H9 (cell line): ENCODE measurements at regions not wholly inside any gene's neighbourhood (a gene's known extent, or its start where the extent isn't known, plus 50 kb on each side); places are given as distances from the start of the nearest gene placed in this dataset.

Experiments used
- DNase-seq: peaks from one replicate; pipeline ENCODE4 v3.0.0-alpha.2; 2017
- H2AFZ ChIP-seq: one replicate; pipeline ENCODE4 v1.6.1; 2013; ENCODE audit warnings: mild to moderate bottlenecking, low read length, control low read depth, moderate library complexity
- H2AK5ac ChIP-seq: 2 replicates; pipeline ENCODE4 v1.6.1; 2013; ENCODE audit warnings: low read length, control low read depth, mixed read lengths; ENCODE audit not compliant: insufficient read length
- H2BK120ac ChIP-seq: one replicate; pipeline ENCODE4 v1.6.1; 2013; ENCODE audit warnings: low read depth, mild to moderate bottlenecking, low read length, control low read depth, inconsistent platforms; ENCODE audit not compliant: poor library complexity, severe bottlenecking
- H2BK12ac ChIP-seq: 2 replicates; pipeline ENCODE4 v1.6.1; 2013; ENCODE audit warnings: low read length, control low read depth, mixed read lengths, low read depth; ENCODE audit not compliant: insufficient read length
- H2BK15ac ChIP-seq: 2 replicates; pipeline ENCODE4 v1.6.1; 2013; ENCODE audit warnings: low read depth, low read length, control low read depth
- H2BK20ac ChIP-seq: one replicate; pipeline ENCODE4 v1.6.1; 2013; ENCODE audit warnings: low read depth, mild to moderate bottlenecking, low read length, control low read depth, inconsistent platforms; ENCODE audit not compliant: poor library complexity, severe bottlenecking
- H2BK5ac ChIP-seq: 2 replicates; pipeline ENCODE4 v1.6.1; 2013; ENCODE audit warnings: low read length, control low read depth, mixed read lengths; ENCODE audit not compliant: insufficient read length
- H3K14ac ChIP-seq: 2 replicates; pipeline ENCODE4 v1.6.1; 2013; ENCODE audit warnings: low read length, control low read depth; ENCODE audit not compliant: insufficient read depth
- H3K18ac ChIP-seq: 2 replicates; pipeline ENCODE4 v1.6.1; 2013; ENCODE audit warnings: low read depth, mild to moderate bottlenecking, mixed read lengths, low read length, control low read depth; ENCODE audit not compliant: insufficient read length
- H3K23ac ChIP-seq: 2 replicates; pipeline ENCODE4 v1.6.1; 2013; ENCODE audit warnings: low read length, control low read depth, mixed read lengths, low read depth; ENCODE audit not compliant: insufficient read length
- H3K23me2 ChIP-seq: 2 replicates; pipeline ENCODE4 v1.6.1; 2013; ENCODE audit warnings: low read depth, mild to moderate bottlenecking, mixed read lengths, low read length, control low read depth; ENCODE audit not compliant: insufficient read length, poor library complexity, severe bottlenecking
- H3K27ac ChIP-seq: 2 replicates; pipeline ENCODE4 v1.5.1; 2013; ENCODE audit warnings: low read length, control low read depth, mixed read lengths, low read depth; ENCODE audit not compliant: insufficient read length
- H3K27me3 ChIP-seq: 2 replicates; pipeline ENCODE4 v1.6.1; 2013; ENCODE audit warnings: low read length, control low read depth, inconsistent platforms; ENCODE audit not compliant: insufficient read depth
- H3K4ac ChIP-seq: 2 replicates; pipeline ENCODE4 v1.6.1; 2013; ENCODE audit warnings: low read depth, mild to moderate bottlenecking, control low read depth, inconsistent platforms, low read length, moderate library complexity
- H3K4me1 ChIP-seq: 2 replicates; pipeline ENCODE4 v1.6.1; 2013; ENCODE audit warnings: low read length, control low read depth, inconsistent platforms; ENCODE audit not compliant: insufficient read depth
- H3K4me2 ChIP-seq: 2 replicates; pipeline ENCODE4 v1.6.1; 2013; ENCODE audit warnings: low read length, control low read depth, mixed read lengths; ENCODE audit not compliant: insufficient read length, insufficient read depth
- H3K56ac ChIP-seq: 2 replicates; pipeline ENCODE4 v1.6.1; 2013; ENCODE audit warnings: low read depth, mild to moderate bottlenecking, mixed read lengths, low read length, control low read depth; ENCODE audit not compliant: insufficient read length
- H3K79me1 ChIP-seq: 2 replicates; pipeline ENCODE4 v1.6.1; 2013; ENCODE audit warnings: low read depth, mild to moderate bottlenecking, moderate library complexity, low read length, control low read depth, inconsistent platforms; ENCODE audit not compliant: insufficient read depth, poor library complexity, severe bottlenecking
- H3K79me2 ChIP-seq: 2 replicates; pipeline ENCODE4 v1.6.1; 2013; ENCODE audit warnings: low read length, control low read depth, inconsistent platforms; ENCODE audit not compliant: insufficient read depth
- H3K9ac ChIP-seq: 2 replicates; pipeline ENCODE4 v1.6.1; 2013; ENCODE audit warnings: low read length, control low read depth, mixed read lengths; ENCODE audit not compliant: insufficient read length; ENCODE audit errors: extremely low read depth
- H3K9me3 ChIP-seq: one replicate; pipeline ENCODE4 v1.6.1; 2013; ENCODE audit warnings: low read depth, low read length, inconsistent platforms; ENCODE audit not compliant: control insufficient read depth
- H3T11ph ChIP-seq: one replicate; pipeline ENCODE4 v1.6.1; 2013; ENCODE audit warnings: mild to moderate bottlenecking, low read length, control low read depth, inconsistent platforms
- H4K20me1 ChIP-seq: one replicate; pipeline ENCODE4 v1.6.1; 2013; ENCODE audit not compliant: control insufficient read depth, insufficient read length, insufficient read depth
- H4K5ac ChIP-seq: 2 replicates; pipeline ENCODE4 v1.6.1; 2013; ENCODE audit warnings: low read depth, mild to moderate bottlenecking, mixed read lengths, low read length, control low read depth; ENCODE audit not compliant: insufficient read length
- H4K8ac ChIP-seq: replicated peaks from 2 replicates; pipeline ENCODE4 v1.6.1; 2013; ENCODE audit warnings: low read length, control low read depth, mixed read lengths, low read depth; ENCODE audit not compliant: insufficient read length
- H4K91ac ChIP-seq: 2 replicates; pipeline ENCODE4 v1.6.1; 2013; ENCODE audit warnings: low read depth, mild to moderate bottlenecking, moderate library complexity, mixed read lengths, low read length, control low read depth; ENCODE audit not compliant: insufficient read length
- H3K27ac Mint-ChIP-seq, 3 experiments: 2 replicates in 2 of 3; 3 replicates in 1 of 3; pipeline ENCODE4 v1.8.0; 2020 to 2021; ENCODE audit warnings: mixed read lengths in 3 of 3, mild to moderate bottlenecking in 1 of 3, moderate library complexity in 1 of 3
- H3K27me3 Mint-ChIP-seq: 2 replicates; pipeline ENCODE4 v1.8.0; 2021; ENCODE audit warnings: low read depth, mild to moderate bottlenecking, moderate library complexity, mixed read lengths
- H3K36me3 Mint-ChIP-seq, 3 experiments: 2 replicates in 2 of 3; 3 replicates in 1 of 3; pipeline ENCODE4 v1.8.0; 2020 to 2021; ENCODE audit warnings: low read depth in 3 of 3, mixed read lengths in 3 of 3; ENCODE audit not compliant: insufficient read depth in 1 of 3
- H3K4me1 Mint-ChIP-seq, 2 experiments: 2 replicates each; pipeline ENCODE4 v1.8.0; 2020; ENCODE audit warnings: mixed read lengths in 2 of 2
- H3K4me3 Mint-ChIP-seq, 2 experiments: 2 replicates in 1 of 2; 3 replicates in 1 of 2; pipeline ENCODE4 v1.8.0; 2020 to 2021; ENCODE audit warnings: mild to moderate bottlenecking in 2 of 2, mixed read lengths in 2 of 2, moderate library complexity in 1 of 2
- H3K9me3 Mint-ChIP-seq, 2 experiments: 2 replicates in 1 of 2; 3 replicates in 1 of 2; pipeline ENCODE4 v1.8.0; 2020; ENCODE audit warnings: mild to moderate bottlenecking in 2 of 2, mixed read lengths in 2 of 2, moderate library complexity in 1 of 2
- CTCF ChIP-seq: fragments of 200-600 bp; sonication (generic); conservative IDR thresholded peaks from 3 replicates; pipeline ENCODE4 v1.8.0; 2021; ENCODE audit warnings: antibody characterized with exemption, mild to moderate bottlenecking
- WGBS: extraction: QIAGEN DNeasy Blood & Tissue Kit; methylation state at CpG from one replicate; pipeline ENCODE4 v1.1.7; 2013; ENCODE audit warnings: missing lambda C conversion rate, low lambda C conversion rate, mixed read lengths; ENCODE audit not compliant: insufficient read length; ENCODE audit errors: extremely low coverage; 5-methylcytosine and 5-hydroxymethylcytosine counted together

- Histone ChIP-seq H3K23me2 (no peaks in the 10 kb centered on the region), H3K9ac (no peak overlapping the region), H2AFZ (no peak overlapping the region), H3K14ac (no peak overlapping the region), H3K27me3 (no peaks in the 10 kb centered on the region), H3T11ph (no peak overlapping the region), H3K23ac (no peak overlapping the region), H2AK5ac (no peak overlapping the region), H2BK15ac (no peak overlapping the region), H2BK5ac (no peak overlapping the region), H4K91ac (no peak overlapping the region), H3K79me2 (peaks cover 11% of the 10 kb centered on the region; the same call in 1 of the 2 replicates), H3K4me2 (no peak overlapping the region), H3K4me1 (peaks cover 8% of the 10 kb centered on the region; the same call in 1 of the 2 replicates), H3K9me3 (no peaks in the 10 kb centered on the region), H4K20me1 (no peaks in the 10 kb centered on the region), H2BK120ac (no peak overlapping the region), H2BK12ac (no peak overlapping the region), H3K79me1 (peaks cover 7% of the 10 kb centered on the region), H3K4ac (no peak overlapping the region), H3K56ac (no peak overlapping the region), H2BK20ac (no peak overlapping the region), H4K8ac (no peak overlapping the region), H3K18ac (no peak overlapping the region), H4K5ac (no peak overlapping the region), H3K27ac (no peak overlapping the region)
- no peak for DNase-seq
- WGBS: no CpG with 5 or more reads among the region's 1 CpG
- Mint-ChIP-seq H3K36me3 (peaks cover 0 to 13% (median 9%) of the 10 kb centered on the region in 3 experiments; a peak in 4 of 7 replicates), H3K27ac (no peak overlapping the region), H3K27me3 (no peaks in the 10 kb centered on the region), H3K4me1 (peaks cover 46 to 51% of the 10 kb centered on the region in 2 experiments), H3K4me3 (no peak overlapping the region), H3K9me3 (peaks cover 0 to 3% of the 10 kb centered on the region in 2 experiments; a peak in 1 of 5 replicates)
- TF ChIP-seq CTCF: no peak
Measured at GRCh38 chr14:89571491-89571890, 154.5 kb upstream of the FOXN3 start.
